GM18499 (cell line): ENCODE measurements at regions not wholly inside any gene's neighbourhood (a gene's known extent, or its start where the extent isn't known, plus 50 kb on each side); places are given as distances from the start of the nearest gene placed in this dataset.

Source experiments
- ATAC-seq: cut with Tn5 transposase; IDR thresholded peaks from one replicate; pipeline ENCODE4 v1.9.1; 2021; ENCODE audit warnings: moderate number of reproducible peaks; ENCODE audit not compliant: insufficient read depth, unreplicated experiment

- no peak for ATAC-seq
These were observed 543.2 kb downstream of the SLITRK6 start for GRCh38 chr13:85255978-85256377.

- no peak for ATAC-seq
These were observed 544.6 kb downstream of the SLITRK6 start for GRCh38 chr13:85254641-85255040.

GRCh38 chr13:85249151-85249550, 550.1 kb downstream of the SLITRK6 start:
- ATAC-seq: no peak

- ATAC-seq: no peak
These were observed 551.4 kb downstream of the SLITRK6 start for GRCh38 chr13:85247780-85248179.

- no peak for ATAC-seq
These were observed 555.4 kb downstream of the SLITRK6 start for GRCh38 chr13:85243831-85244230.

- ATAC-seq: no peak
These were observed 558.2 kb downstream of the SLITRK6 start for GRCh38 chr13:85241060-85241459.

GRCh38 chr13:85236413-85236812, 562.8 kb downstream of the SLITRK6 start:
- no peak for ATAC-seq

- ATAC-seq: no peak
These were observed 568.5 kb downstream of the SLITRK6 start for GRCh38 chr13:85230691-85231093.

- ATAC-seq: no peak
These were observed 570.5 kb downstream of the SLITRK6 start for GRCh38 chr13:85228692-85229091.

- ATAC-seq: no peak
These were observed 575.1 kb downstream of the SLITRK6 start for GRCh38 chr13:85223883-85224656.

- no peak for ATAC-seq
These were observed 582.6 kb downstream of the SLITRK6 start for GRCh38 chr13:85216576-85216975.

GRCh38 chr13:85212692-85213091, 586.5 kb downstream of the SLITRK6 start:
- ATAC-seq: no peak

GRCh38 chr13:85204668-85205344, 594.4 kb downstream of the SLITRK6 start:
- ATAC-seq: no peak

GRCh38 chr13:85197431-85197830, 601.8 kb downstream of the SLITRK6 start:
- ATAC-seq: no peak

- no peak for ATAC-seq
These were observed 604.7 kb downstream of the SLITRK6 start for GRCh38 chr13:85194482-85194881.

- ATAC-seq: no peak
These were observed 607.1 kb downstream of the SLITRK6 start for GRCh38 chr13:85191996-85192718.

GRCh38 chr13:85186356-85187045, 612.7 kb downstream of the SLITRK6 start:
- no peak for ATAC-seq

GRCh38 chr13:85174291-85174690, 624.9 kb downstream of the SLITRK6 start:
- ATAC-seq: no peak

- ATAC-seq: no peak
These were observed 628.8 kb downstream of the SLITRK6 start for GRCh38 chr13:85170372-85170771.

GRCh38 chr13:85166891-85167290, 632.3 kb downstream of the SLITRK6 start:
- no peak for ATAC-seq

- ATAC-seq: no peak
These were observed 636.2 kb downstream of the SLITRK6 start for GRCh38 chr13:85163063-85163462.
